ENCODE measurements at regions not wholly inside any gene's neighbourhood (a gene's known extent, or its start where the extent isn't known, plus 50 kb on each side); places are given as distances from the start of the nearest gene placed in this dataset.

DNA sequence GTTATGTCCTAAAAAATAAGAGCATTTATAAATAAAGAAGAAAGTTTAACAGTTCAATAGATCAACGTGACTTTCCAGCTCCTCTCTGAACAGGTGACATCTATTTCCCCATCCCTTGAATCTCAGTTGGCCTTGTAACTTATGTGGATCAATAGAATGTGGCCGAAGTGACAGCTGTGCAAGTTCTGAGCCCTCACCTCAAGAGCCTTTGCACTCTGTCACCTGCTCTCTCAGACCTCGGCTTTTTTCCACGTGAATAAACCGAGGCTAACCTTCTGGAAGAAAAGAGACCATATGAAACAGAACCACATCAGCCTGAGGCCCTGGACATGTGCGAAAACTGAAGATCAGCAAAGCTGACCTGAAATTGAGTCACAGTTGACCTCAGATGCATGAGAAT, 253.0 kb downstream of the DAD1 start:
- TF ChIP-seq EZH2phosphoT487 (IDR thresholded peaks at IDR 0.05; ENCODE audit: insufficient read depth, low read depth) (no peak), EZH2 (IDR thresholded peaks at IDR 0.05; ENCODE audit: insufficient read depth, poor library complexity, severe bottlenecking) (no peak)

All from GM23248 (cell line).